ENCODE measurements at regions not wholly inside any gene's neighbourhood (a gene's known extent, or its start where the extent isn't known, plus 50 kb on each side); places are given as distances from the start of the nearest gene placed in this dataset.

- TF ChIP-seq MTA2 (IDR thresholded peaks at IDR 0.05; ENCODE audit: low read depth) (no peak), ZNF207 (IDR thresholded peaks at IDR 0.05; ENCODE audit: borderline replicate concordance) (no peak)
- H3K4me2 ChIP-seq (ENCODE audit: control insufficient read depth, insufficient read depth) = no peak overlapping the region
- no peaks in the 10 kb centered on the region for H4K20me1 ChIP-seq (ENCODE audit: control insufficient read depth, insufficient read depth)
- no peaks in the 10 kb centered on the region for H3K4me1 ChIP-seq (ENCODE audit: control insufficient read depth, insufficient read depth, low read length)
- no peaks in the 10 kb centered on the region for H3K9me3 ChIP-seq (replicated peaks; ENCODE audit: control insufficient read depth, insufficient read depth, low read length)
- no peak overlapping the region for H2AFZ ChIP-seq (ENCODE audit: control insufficient read depth, low read depth, low read length)
- H3K27me3 ChIP-seq (replicated peaks in 1 of 2; ENCODE audit: control insufficient read depth in 2 of 2, insufficient read depth in 2 of 2, low read length in 1 of 2) = no peaks in the 10 kb centered on the region; a peak in 2 of 4 replicates
- no peak overlapping the region for H3K27ac ChIP-seq (ENCODE audit: control insufficient read depth, insufficient read depth)
- WGBS (ENCODE audit: insufficient coverage, insufficient replicate concordance, low lambda C conversion rate, missing lambda C conversion rate) = 47% methylated on average over 2 of the region's 2 CpGs
- RAD21 ChIA-PET (ENCODE audit: unreplicated experiment) = no interaction called here
- BruUV-seq (replicated peaks) = no TSS peak
- no peak overlapping the region for H3K4me3 ChIP-seq
- no peak overlapping the region for H3K9ac ChIP-seq (ENCODE audit: control insufficient read depth, insufficient read depth, low read length)
- FAIRE-seq (no peak), DNase-seq (ENCODE audit: low read depth, low spot score) (no peak), ATAC-seq (no peak)
- H3K79me2 ChIP-seq (ENCODE audit: control insufficient read depth, insufficient read depth, low read length) = no peaks in the 10 kb centered on the region
- CTCF ChIA-PET = no interaction called here
- intact Hi-C loops (cut with micrococcal nuclease; ENCODE audit: unreplicated experiment) = no loop called here
- SMC1A ChIA-PET (ENCODE audit: uncharacterized antibody, unreplicated experiment) = interaction anchor here (1.1 kb wide), 1 partner anchor 16 kb away, joined by 3 read pairs; no protein-coding TSS in a partner anchor
- POLR2A ChIA-PET = no interaction called here
- no peaks in the 10 kb centered on the region for H3K36me3 ChIP-seq (ENCODE audit: control insufficient read depth in 2 of 2, insufficient read depth in 2 of 2, low read length in 1 of 2)
- in situ Hi-C loops (cut with MboI) = no loop called here
Observed at GRCh38 chr3:16031434-16031833, 143.0 kb upstream of the GALNT15 start.

GRCh38 chr3:16033889-16034687, 140.4 kb upstream of the GALNT15 start:
- no peaks in the 10 kb centered on the region; a peak in 2 of 4 replicates for H3K27me3 ChIP-seq (replicated peaks in 1 of 2; ENCODE audit: control insufficient read depth in 2 of 2, insufficient read depth in 2 of 2, low read length in 1 of 2)
- TF ChIP-seq RBBP5 (conservative IDR thresholded peaks at IDR 0.05) = no peak
- no peak for TF ChIP-seq ZBTB33 (IDR thresholded peaks at IDR 0.05)
- no peak for TF ChIP-seq FOXM1 (IDR thresholded peaks at IDR 0.05; ENCODE audit: low read depth, low read length)
- H3K4me2 ChIP-seq (ENCODE audit: control insufficient read depth, insufficient read depth) = no peak overlapping the region
- H3K36me3 ChIP-seq (ENCODE audit: control insufficient read depth in 2 of 2, insufficient read depth in 2 of 2, low read length in 1 of 2) = no peaks in the 10 kb centered on the region
- RAD21 ChIA-PET (ENCODE audit: unreplicated experiment) = no interaction called here
- DNase-seq (ENCODE audit: low read depth, low spot score) (no peak), FAIRE-seq (no peak), ATAC-seq (no peak)
- no peak overlapping the region for H3K9ac ChIP-seq (ENCODE audit: control insufficient read depth, insufficient read depth, low read length)
- H3K9me3 ChIP-seq (replicated peaks; ENCODE audit: control insufficient read depth, insufficient read depth, low read length) = no peaks in the 10 kb centered on the region
- no peak overlapping the region for H3K4me3 ChIP-seq
- no peak overlapping the region for H3K27ac ChIP-seq (ENCODE audit: control insufficient read depth, insufficient read depth)
- POLR2A ChIA-PET = no interaction called here
- no peaks in the 10 kb centered on the region for H3K79me2 ChIP-seq (ENCODE audit: control insufficient read depth, insufficient read depth, low read length)
- H2AFZ ChIP-seq (ENCODE audit: control insufficient read depth, low read depth, low read length) = no peak overlapping the region
- in situ Hi-C loops (cut with MboI) (no loop called here), intact Hi-C loops (cut with micrococcal nuclease; ENCODE audit: unreplicated experiment) (no loop called here)
- no peaks in the 10 kb centered on the region for H4K20me1 ChIP-seq (ENCODE audit: control insufficient read depth, insufficient read depth)
- H3K4me1 ChIP-seq (ENCODE audit: control insufficient read depth, insufficient read depth, low read length) = no peaks in the 10 kb centered on the region
- CTCF ChIA-PET = interaction anchor here (0.7 to 1.3 kb wide), 2 partner anchors 14 to 198 kb away, joined by 3 read pairs; no protein-coding TSS in a partner anchor
- SMC1A ChIA-PET (ENCODE audit: uncharacterized antibody, unreplicated experiment) = no interaction called here
- 39% methylated on average over 3 of the region's 3 CpGs for WGBS (ENCODE audit: insufficient coverage, insufficient replicate concordance, low lambda C conversion rate, missing lambda C conversion rate)
- BruUV-seq (replicated peaks) = no TSS peak

Data from GM12878 (cell line).